NCI-H1930 (cell line): ENCODE measurements at regions not wholly inside any gene's neighbourhood (a gene's known extent, or its start where the extent isn't known, plus 50 kb on each side); places are given as distances from the start of the nearest gene placed in this dataset.

Experiments
- DNase-seq, 2 experiments: peaks; one replicate each; lab custom pipeline; 2025; lab: John Stamatoyannopoulos, UW

- DNase-seq: no peak
Observed at GRCh38 chrX:109312757-109313156, 169.1 kb downstream of the GUCY2F start.

DNA sequence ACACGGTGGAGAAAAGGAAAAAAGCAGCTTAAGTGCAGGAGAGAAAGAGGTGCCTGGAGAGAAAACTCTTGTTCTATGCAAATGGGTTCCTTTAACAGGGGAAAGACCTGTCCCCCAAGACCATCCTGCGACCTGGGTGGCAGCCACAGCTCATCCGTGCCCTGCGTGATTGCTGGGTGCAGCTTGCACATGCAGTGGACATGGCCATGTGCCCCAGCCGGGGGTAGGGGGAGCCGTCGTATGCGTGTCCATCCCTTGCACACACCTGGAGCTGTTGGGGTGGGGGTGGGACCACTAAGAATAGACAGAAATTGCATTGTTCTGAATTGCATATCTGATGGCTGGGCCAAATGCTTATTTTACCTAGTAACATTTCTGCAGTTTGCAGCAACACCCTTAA lies 171.9 kb downstream of the GUCY2F start:
- DNase-seq: no peak

- no peak for DNase-seq
Observed at GRCh38 chrX:109301177-109301576, 180.7 kb downstream of the GUCY2F start.

DNA sequence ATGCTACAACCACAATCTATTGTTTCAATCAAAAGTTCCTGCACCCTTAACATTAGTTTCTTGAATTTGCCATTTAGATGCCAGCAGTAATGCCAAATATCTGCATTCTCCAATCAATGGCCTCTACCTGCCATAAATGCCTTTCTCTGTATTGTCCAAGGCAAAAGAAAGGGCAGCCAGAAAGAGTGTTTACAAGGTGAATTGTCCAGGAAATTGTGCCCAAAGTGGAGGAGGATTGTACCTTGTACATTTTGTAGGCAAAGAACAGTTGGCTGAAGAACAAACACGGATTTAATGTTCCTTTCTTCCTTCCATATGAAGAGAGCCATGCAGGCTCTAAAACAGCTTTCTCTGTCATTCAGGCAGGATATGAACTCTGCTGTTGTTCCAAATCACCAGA lies 181.5 kb downstream of the GUCY2F start:
- DNase-seq: no peak

- DNase-seq: no peak
Observed at GRCh38 chrX:109299091-109299490, 182.8 kb downstream of the GUCY2F start.

DNA sequence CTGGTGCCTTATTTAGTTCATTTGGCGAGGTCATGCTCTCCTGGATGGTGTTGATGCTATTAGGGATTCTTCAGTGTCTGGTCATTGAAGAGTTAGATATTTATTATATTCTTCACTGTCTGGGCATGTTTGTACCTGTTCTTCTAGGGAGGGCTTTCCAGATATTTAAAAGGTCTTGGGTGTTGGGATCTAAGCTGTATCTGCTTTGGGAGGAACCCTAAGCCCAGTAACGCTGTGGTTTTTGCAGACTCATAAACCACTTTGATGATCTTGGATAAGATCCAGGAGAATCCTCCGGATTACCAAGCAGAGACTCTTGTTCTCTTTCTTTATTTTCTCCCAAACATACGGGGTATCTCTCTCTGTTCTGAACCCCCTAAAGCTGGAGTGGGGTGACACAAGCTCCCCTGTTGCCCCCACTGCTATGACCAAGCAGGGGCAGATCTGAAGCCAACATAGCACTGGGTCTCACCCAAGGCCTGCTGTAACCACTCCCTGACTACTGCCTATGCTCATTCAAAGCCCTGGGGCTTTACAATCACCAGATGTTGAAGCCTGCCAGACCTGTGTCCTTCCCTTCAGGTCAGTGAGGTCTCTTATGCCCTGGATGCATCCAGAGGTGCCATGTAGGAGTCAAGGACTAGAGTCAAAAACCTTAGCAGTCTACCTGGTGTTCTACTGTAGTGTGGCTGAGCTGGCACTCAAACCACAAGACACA lies 187.6 kb downstream of the GUCY2F start:
- DNase-seq: no peak

- no peak for DNase-seq
Observed at GRCh38 chrX:109283870-109284269, 198.0 kb downstream of the GUCY2F start.

- no peak for DNase-seq
Observed at GRCh38 chrX:109281483-109282275, 200.2 kb downstream of the GUCY2F start.

DNA sequence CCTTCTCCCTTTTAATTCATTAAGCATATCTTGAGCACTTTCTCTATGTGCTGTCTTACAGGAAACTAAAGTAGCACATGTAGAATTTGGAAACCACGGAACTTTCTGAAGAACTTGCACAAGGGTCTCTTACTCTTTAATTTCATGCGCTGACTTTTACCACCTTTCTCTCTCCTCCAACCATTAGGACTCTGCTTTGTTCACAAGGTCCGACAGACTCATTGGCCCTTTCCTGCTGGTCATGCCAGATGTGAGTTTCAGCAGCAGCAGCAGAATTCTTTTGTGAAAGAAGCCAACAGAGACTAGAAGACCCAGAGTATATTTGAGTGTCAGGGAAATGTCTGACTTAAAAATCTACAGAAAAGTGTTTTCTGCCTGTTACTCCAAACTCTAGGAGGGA lies 207.1 kb downstream of the GUCY2F start:
- DNase-seq: no peak

DNA sequence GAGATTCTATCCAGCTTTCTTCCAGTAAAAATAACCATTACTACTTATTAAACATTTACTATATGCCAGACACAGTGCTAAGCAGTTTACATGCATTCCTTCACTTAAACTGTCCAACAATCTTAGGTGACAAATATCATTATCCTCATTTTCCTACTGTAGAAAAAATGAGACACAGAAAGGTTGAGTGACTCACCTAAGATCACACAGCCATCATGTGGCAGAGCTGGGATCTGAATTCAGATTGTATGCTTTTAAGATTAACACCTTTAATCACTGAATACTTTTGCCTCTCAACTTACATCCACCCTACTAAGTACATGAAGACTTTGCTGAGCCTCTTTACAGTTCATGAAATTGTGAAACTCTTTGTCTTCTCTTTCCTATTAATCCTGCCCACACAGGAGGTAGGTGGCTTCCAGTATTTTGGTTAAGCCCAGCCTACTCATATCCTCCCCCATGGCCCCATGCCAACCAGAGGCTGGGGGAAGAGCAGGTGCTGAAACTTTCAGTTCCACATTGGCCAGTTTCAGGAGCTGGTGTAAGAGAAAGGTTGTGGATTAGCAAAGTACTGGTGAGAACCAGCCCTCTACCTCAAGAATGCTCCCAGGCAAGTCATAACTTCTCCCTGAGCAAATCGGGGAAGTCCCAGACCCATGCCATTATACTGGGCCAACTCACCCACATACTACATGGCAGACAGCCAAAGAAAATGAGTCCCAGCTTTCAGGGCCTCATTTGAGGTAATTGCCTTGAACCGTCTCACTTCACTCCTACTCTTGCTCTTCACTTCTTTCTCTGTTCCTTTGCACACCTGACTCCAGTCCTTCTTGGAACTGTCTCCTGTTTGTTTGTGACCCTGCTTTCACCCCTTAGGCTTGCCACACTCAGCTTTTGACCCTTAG lies 211.1 kb downstream of the GUCY2F start:
- no peak for DNase-seq

- DNase-seq: no peak
Observed at GRCh38 chrX:109268340-109268739, 213.5 kb downstream of the GUCY2F start.

GRCh38 chrX:109266034-109266433 lies 215.9 kb downstream of the GUCY2F start:
- DNase-seq: no peak

- DNase-seq: no peak
Observed at GRCh38 chrX:109264878-109265277, 217.0 kb downstream of the GUCY2F start.

DNA sequence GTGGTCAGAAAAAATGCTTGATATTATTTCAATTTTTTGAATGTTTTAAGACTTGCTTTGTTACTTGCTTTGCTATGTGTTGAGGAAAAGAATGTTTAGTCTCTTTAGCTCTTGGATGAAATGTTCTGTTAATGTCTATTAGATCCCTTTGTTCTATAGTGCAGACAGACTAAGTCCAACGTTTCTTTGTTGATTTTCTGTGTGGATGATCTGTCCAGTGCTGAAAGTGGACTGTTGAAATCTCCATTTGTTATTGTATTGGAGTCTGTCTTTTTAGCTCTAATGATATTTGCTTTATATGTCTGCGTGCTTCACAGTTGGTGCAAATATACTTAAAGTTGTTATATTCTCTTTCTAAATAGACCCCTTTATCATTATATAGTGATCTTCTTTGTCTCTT lies 220.6 kb downstream of the GUCY2F start:
- no peak for DNase-seq

GRCh38 chrX:109252789-109253188 lies 229.1 kb downstream of the GUCY2F start:
- DNase-seq: no peak

GRCh38 chrX:109218761-109219160 lies 263.1 kb downstream of the GUCY2F start:
- DNase-seq: no peak

- no peak for DNase-seq
Observed at GRCh38 chrX:109199726-109200125, 282.2 kb downstream of the GUCY2F start.

- DNase-seq: no peak
Observed at GRCh38 chrX:109190542-109190941, 291.3 kb downstream of the GUCY2F start.

GRCh38 chrX:109187473-109188168 lies 294.3 kb downstream of the GUCY2F start:
- DNase-seq: no peak

GRCh38 chrX:109186939-109187338 lies 294.9 kb downstream of the GUCY2F start:
- no peak for DNase-seq

DNA sequence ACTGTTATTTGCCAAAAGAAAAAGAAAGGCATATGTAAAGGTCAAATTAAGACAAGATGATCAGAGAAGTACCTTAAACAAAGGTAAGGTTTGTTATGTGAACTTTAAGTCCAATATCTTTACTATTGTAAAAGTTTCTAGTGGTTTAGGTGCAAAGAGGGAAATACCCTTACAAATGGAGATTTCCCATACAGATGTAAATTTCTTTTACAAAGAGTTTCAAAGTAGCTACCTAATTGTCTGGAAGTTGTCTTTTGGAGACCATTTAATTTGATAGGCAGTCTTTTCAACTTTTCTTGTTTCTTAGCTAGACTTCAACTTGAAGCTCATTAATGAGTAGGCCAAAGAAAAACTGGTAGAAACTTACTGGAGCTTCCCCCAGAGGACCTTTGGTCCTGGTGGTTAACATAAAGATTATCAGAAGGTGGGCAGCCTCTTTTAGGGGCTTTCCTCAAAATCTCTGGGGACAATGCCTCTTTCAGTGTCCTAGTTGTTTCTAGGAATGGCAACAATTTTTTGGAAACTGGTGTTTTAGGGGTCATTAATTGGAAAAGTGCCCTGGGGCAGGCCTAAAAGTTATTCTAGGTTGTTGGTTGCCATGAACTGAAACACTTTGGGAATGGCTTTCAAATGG lies 297.3 kb downstream of the GUCY2F start:
- no peak for DNase-seq
